ENCODE measurements at regions not wholly inside any gene's neighbourhood (a gene's known extent, or its start where the extent isn't known, plus 50 kb on each side); places are given as distances from the start of the nearest gene placed in this dataset.

DNA sequence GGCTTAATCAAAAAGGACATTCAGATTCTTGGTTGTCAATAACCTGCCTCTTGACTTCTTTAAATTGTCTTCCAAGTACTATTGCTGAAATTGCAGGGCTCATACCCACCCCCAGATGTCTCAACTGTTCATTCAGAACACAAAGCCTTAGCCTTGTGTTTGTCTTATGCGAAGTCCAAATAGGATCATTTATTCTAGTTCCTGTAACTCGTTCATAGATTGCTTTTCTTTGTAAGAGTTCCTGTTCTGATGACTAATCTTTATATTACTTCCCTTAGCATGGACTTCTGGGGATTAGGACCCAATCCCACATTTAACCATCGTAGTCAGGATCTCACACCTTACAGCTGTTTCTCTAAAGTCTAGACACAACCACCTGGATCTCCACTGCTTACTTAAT lies 226.0 kb downstream of the VEGFC start:
- TF ChIP-seq CTCF (conservative IDR thresholded peaks at IDR 0.05) (no peak), EZH2 (IDR thresholded peaks at IDR 0.05; ENCODE audit: low read depth) (no peak)
